NCI-H1417 (cell line): ENCODE measurements at regions not wholly inside any gene's neighbourhood (a gene's known extent, or its start where the extent isn't known, plus 50 kb on each side); places are given as distances from the start of the nearest gene placed in this dataset.
"Not testable (repeated sequence)": the region's sequence is repeated elsewhere in the genome, so short reads cannot be mapped to it uniquely, and the experiment has no call there.

Experiments used
- DNase-seq, 3 experiments: peaks; one replicate each; lab custom pipeline; 2025; lab: John Stamatoyannopoulos, UW

DNA sequence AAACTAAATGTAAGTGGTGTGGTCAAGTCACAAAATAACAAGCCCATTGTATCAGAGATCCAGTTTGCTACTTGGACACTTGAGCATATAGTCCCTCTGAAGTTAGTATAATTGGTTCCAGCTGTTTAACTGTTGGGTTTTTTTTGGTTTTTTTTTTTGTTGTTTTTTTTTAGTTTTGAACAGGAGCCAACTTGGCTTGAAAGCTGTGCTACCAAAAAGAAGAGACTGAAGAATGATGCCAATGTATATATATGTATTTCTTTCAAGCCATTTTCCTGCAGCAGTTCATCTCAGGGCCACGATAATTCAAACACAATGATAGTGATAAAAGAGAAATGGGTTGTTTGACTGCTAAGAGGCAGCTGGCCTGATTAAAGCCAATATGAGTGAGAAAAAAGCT is 138.3 kb downstream of the PCDH18 start:
- DNase-seq = peak in 1 of 3 experiments; percentile 68

GRCh38 chr4:137393044-137393443 is 139.2 kb downstream of the PCDH18 start:
- peak; percentile 17 to 89 (median 50) for DNase-seq

- no peak for DNase-seq
Measured at GRCh38 chr4:137390707-137391106, 141.6 kb downstream of the PCDH18 start.

DNA sequence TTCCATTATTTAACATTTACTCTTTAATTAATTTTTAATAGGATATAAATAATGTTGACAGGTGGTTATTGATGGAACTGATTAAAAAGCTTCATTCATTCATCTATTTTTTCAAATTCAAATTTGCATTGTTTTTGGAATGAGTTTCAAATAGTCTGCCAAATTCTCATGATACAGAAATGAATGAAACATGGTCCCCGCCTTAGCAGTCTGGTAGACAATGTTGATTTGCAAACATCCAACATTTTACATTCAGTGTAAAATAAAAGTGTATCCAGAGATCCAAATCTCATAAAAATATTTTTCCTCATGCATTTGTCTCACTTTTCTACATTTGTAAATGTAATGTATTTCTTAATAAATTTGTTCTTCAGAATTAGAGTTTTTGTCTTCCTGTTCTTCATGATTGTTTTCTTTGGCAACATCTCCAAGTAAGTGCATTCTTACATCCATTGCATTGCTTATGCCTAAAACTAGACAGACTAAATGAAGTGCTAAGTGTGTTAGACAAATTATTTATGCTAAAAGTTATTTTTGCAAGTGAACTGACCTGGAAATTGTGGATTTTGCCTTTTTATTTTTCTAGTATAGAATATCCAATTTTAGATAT is 142.3 kb downstream of the PCDH18 start:
- DNase-seq = no peak

DNA sequence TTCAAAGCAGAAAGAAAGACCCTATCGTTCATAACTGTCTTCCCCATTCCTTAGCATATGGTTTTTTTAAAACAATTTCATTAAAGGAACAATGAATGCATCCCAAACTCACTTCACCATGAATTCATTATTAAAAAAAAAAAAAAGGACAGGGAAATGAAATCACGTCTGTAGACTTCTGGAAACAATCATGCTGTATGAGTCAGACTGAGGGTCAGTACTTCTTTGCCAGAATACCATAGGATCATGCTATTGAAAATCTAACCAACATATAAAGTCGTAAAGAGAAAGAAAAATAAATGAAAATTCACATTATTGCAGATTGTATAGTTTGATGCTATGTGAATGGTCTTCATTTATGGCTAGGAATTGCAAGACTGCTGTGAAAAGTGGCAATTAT is 144.4 kb downstream of the PCDH18 start:
- no peak for DNase-seq

DNA sequence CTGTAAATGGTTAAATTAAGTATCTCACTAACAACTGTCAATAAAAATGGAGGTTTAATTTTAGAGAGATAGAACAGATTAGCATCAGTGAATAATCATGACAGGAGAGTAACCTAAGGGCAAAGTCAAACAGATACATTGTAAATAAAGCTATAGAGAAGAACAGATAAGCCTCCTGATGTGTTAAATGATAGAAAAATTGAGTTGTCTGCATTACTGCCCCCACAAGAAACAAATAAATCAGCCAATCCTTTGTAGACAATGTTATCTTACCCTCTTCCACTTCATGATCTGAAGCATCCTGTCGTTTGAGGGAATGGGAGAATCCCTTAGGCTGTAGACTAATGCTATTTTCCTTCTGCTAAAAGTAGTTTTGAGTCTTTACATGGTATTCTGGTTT is 147.8 kb downstream of the PCDH18 start:
- no peak for DNase-seq

DNA sequence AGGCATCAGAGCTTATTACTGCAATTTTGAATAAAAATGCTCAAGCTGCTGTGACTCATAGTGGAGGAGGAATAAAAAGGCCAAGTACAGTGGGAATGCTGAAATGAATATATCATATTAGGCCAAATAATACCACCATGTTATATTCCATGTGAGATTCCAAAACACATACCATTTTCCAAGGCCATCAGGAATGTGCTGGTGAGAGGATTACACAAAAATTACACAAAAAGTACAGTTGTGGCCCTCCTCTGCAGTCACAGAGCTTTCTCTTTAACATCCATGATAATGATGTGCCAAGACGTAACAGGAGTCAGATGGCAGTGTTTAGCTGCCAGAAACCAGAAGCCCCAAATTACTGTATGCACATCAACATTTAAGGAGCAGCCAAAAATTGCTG is 153.5 kb downstream of the PCDH18 start:
- DNase-seq = no peak

DNA sequence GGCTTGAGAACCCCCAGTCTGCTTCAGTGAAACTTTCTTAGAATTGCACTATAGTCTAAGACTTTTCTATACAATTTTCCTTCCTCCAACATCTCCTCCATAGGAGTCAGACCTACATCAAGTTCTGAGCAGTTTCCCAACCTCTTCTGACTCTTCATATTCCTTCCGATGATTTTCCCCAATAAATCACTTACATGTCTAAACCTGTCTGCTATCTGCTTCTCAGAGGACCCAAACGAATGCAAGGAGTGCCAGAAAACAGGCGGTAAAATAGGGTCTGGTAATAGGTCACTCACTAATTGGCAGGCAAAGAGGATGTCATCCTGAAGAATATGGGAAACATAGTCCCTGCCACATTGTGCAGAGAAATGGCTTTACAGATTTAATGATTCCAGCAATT is 153.9 kb downstream of the PCDH18 start:
- DNase-seq = no peak

- no peak for DNase-seq
Measured at GRCh38 chr4:137376312-137376711, 156.0 kb downstream of the PCDH18 start.

DNA sequence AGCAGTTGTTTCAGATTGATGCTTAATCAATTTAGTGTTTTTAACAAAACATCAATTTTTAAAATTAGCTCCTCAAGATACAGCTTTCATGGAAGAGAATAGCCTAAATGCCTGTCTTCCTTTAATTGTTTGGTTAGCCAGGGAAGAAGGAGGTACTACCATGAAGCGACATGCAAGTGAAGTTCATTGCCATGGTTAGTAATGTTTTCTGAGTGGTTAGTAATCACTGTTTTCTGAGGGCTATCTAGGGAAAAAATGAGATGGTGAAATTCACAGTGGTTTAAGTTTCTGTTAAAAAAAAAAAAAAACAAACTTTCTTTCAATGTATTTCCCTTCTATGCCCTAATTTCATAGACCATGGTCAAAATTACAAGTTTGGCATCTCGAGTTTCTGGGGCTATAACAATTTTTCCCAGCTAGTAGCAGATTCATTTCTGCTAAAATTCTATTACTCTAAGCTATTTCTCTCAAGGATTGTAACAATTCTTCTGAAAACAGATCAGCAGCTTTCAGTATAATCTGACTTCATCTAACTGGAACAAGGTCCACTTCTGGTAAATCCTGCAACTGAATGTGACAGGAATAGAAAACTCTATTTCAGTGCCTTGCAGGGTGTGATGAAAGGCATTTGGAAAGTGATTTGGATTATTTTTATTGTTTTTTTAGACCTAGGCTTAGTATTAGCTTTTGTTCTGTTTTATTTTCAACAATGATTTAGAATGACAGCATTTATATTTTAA is 157.0 kb downstream of the PCDH18 start:
- DNase-seq = no peak

DNA sequence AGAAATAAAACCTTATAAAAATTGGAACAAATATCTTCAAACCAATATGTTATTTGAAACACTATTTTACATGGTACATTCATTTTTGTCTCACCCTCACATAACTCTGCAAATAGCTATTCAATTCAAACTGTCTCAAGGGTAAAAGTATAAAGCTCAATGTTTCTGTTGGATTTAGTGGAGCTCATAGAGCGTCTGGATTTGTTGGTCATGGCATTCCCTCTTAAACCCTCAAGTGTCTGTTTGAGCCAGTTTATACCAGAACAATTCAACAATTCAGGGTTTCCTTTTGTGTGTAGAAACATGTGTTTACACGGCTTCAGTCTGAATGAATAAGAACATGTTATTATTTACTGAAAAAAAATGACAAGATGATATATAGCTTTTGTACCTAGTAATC is 161.6 kb downstream of the PCDH18 start:
- peak in 1 of 3 experiments; percentile 20 for DNase-seq

DNA sequence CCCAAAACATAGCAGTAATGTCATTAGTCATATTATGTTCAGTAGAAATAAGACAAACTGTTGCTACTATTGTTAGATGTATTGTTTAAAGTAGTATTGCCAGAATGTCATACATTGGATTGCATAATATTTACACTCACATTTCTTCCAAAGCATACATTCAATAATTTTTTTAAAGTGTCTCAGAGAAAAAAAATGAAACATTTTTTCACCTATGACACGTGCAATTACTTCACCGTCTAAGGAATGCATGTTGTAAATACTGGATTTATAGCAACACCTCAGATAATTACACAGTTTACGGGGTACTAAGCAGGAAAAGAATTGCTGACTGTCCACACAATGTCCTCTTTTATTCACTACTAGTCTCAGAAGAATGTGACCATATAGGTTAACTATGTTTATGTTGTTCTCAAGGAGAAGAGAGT is 162.1 kb downstream of the PCDH18 start:
- DNase-seq = no peak

GRCh38 chr4:137367620-137368019 is 164.7 kb downstream of the PCDH18 start:
- no peak for DNase-seq

- DNase-seq = no peak
Measured at GRCh38 chr4:137363496-137363895, 168.8 kb downstream of the PCDH18 start.

- no peak for DNase-seq
Measured at GRCh38 chr4:137361756-137362470, 170.4 kb downstream of the PCDH18 start.

DNA sequence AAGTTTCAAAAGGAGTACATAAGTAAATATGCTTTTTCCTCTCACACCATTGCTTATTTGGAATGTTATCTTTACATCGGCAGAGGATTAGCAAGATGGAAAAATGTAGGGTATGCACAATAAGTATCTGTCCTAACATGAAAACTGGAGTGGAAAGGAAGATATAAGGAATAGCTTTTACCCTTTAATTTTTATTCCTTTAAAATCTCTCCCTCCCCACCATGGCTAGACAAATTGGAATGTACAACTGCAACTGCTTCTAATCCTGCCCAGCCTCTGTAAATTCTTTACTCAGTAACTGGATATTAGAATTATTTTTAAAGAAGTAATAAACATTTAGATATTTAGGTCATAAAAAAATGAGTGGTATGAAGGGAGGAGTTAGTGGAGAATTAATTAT is 171.5 kb downstream of the PCDH18 start:
- DNase-seq = no peak

DNA sequence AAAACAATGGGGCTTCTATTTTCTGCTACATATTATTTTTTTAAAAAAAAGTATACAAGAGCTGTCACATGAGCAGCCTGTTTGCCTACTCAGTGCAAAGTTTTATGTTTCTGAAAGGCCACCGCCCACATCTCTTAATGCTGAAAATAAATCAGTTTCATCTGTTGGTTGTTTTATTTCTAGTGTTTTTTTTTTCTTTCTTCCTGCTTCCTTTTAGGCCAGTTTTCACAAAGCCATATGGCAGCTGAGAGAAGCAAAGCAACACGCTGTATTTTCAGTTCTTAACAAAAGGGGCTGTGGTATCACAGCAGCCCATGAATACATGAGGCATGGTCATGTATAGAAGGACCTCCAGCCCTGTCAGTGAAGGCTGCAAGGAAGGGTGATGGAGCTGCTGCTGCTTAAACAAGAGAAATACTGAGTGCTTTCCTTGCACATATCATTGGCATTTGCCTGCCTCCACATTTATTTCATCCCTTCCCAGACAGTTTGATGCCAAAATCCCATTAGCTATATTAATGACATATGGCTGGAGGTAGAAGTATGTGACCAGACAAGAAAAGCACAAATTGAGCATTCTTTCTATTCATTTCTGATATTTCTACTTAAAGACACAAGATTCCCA is 172.5 kb downstream of the PCDH18 start:
- no peak for DNase-seq

GRCh38 chr4:137354562-137354961 is 177.7 kb downstream of the PCDH18 start:
- DNase-seq = not testable (repeated sequence)

- DNase-seq = no peak
Measured at GRCh38 chr4:137347371-137347770, 184.9 kb downstream of the PCDH18 start.

GRCh38 chr4:137345597-137345996 is 186.7 kb downstream of the PCDH18 start:
- no peak for DNase-seq

DNA sequence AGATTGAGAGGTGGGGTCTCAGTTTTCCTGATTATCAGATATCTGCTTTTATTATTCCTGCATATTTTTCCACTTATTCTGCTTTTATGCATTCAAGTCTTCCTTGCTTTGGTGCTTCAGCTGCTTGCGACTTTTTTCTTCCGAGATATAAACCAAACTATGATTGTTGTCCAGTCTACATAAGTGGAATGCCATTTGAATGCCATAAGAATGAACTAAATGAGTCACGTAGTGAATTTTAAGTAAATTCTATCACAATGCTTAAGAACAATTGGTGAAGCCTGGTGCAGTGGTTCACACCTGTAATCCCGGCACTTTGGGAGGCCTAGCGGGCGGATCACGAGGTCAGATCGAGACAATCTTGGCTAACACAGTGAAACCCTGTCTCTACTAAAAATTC is 189.1 kb downstream of the PCDH18 start:
- no peak for DNase-seq

GRCh38 chr4:137333031-137333430 is 199.3 kb downstream of the PCDH18 start:
- DNase-seq = no peak

- no peak for DNase-seq
Measured at GRCh38 chr4:137312257-137312656, 220.0 kb downstream of the PCDH18 start.
